RWPE1 (cell line): ENCODE measurements at regions not wholly inside any gene's neighbourhood (a gene's known extent, or its start where the extent isn't known, plus 50 kb on each side); places are given as distances from the start of the nearest gene placed in this dataset.

Experiments
- CTCF ChIA-PET: fragments of 350-600 bp; sonication (Branson Sonifier 250); formaldehyde crosslinking; extraction: SDS; loops from one replicate; lab custom pipeline; 2021; lab: Yijun Ruan, JAX
- POLR2A ChIA-PET: fragments of 400-600 bp; formaldehyde crosslinking; extraction: SDS; loops from one replicate; lab custom pipeline; 2020; ENCODE audit warnings: antibody characterized with exemption; ENCODE audit not compliant: low non-redundant PET; lab: Yijun Ruan, JAX
- DNase-seq: peaks from one replicate; pipeline ENCODE4 v3.0.0; 2012; ENCODE audit warnings: low spot score
- H3K27ac ChIP-seq: fragments of 450-650 bp; 2 replicates; pipeline ENCODE4 v1.5.1; 2017
- CTCF ChIP-seq: fragments of 450-650 bp; conservative IDR thresholded peaks from 2 replicates; pipeline ENCODE4 v1.5.1; 2017; ENCODE audit warnings: low read depth, mild to moderate bottlenecking

- no peak for TF ChIP-seq CTCF
- DNase-seq: no peak
- CTCF ChIA-PET: no interaction called here
- H3K27ac ChIP-seq: no peak overlapping the region
- POLR2A ChIA-PET: no interaction called here
Measured at GRCh38 chr2:183408562-183408961, 284.3 kb downstream of the NUP35 start.

- ChIA-PET POLR2A (no interaction called here), CTCF (no interaction called here)
- no peak for DNase-seq
- no peak for TF ChIP-seq CTCF
- no peak overlapping the region for H3K27ac ChIP-seq
Measured at GRCh38 chr2:183409662-183410061, 285.4 kb downstream of the NUP35 start.

- POLR2A ChIA-PET: no interaction called here
- no peak for DNase-seq
- H3K27ac ChIP-seq: no peak overlapping the region
- TF ChIP-seq CTCF: no peak
- CTCF ChIA-PET: no interaction called here
Measured at GRCh38 chr2:183416753-183417152, 292.5 kb downstream of the NUP35 start.

GRCh38 chr2:183426825-183427224, 302.6 kb downstream of the NUP35 start:
- ChIA-PET POLR2A (no interaction called here), CTCF (no interaction called here)
- TF ChIP-seq CTCF: no peak
- DNase-seq: no peak
- H3K27ac ChIP-seq: no peak overlapping the region

- no peak for TF ChIP-seq CTCF
- DNase-seq: no peak
- POLR2A ChIA-PET: no interaction called here
- no peak overlapping the region for H3K27ac ChIP-seq
- CTCF ChIA-PET: no interaction called here
Measured at GRCh38 chr2:183427558-183427957, 303.3 kb downstream of the NUP35 start.

- DNase-seq: no peak
- CTCF ChIA-PET: no interaction called here
- POLR2A ChIA-PET: no interaction called here
- H3K27ac ChIP-seq: no peak overlapping the region
- TF ChIP-seq CTCF: no peak
Measured at GRCh38 chr2:183428881-183429280, 304.6 kb downstream of the NUP35 start.

GRCh38 chr2:183438541-183438940, 314.3 kb downstream of the NUP35 start:
- no peak overlapping the region for H3K27ac ChIP-seq
- CTCF ChIA-PET: no interaction called here
- no peak for TF ChIP-seq CTCF
- POLR2A ChIA-PET: no interaction called here
- DNase-seq: no peak
